Activated naive CD8-positive, alpha-beta T cell treated with anti-CD3 and anti-CD28 coated beads for 36 hours (primary cell): ENCODE measurements at regions not wholly inside any gene's neighbourhood (a gene's known extent, or its start where the extent isn't known, plus 50 kb on each side); places are given as distances from the start of the nearest gene placed in this dataset.
"Not testable (repeated sequence)": the region's sequence is repeated elsewhere in the genome, so short reads cannot be mapped to it uniquely, and the experiment has no call there.

Source experiments
- DNase-seq: peaks from one replicate; pipeline ENCODE4 v3.0.0; 2021
- H3K27ac Mint-ChIP-seq: one replicate; pipeline ENCODE4 v1.8.0; 2022; ENCODE audit warnings: mild to moderate bottlenecking, moderate library complexity, mixed read lengths
- H3K27me3 Mint-ChIP-seq: one replicate; pipeline ENCODE4 v1.8.0; 2022; ENCODE audit warnings: mild to moderate bottlenecking, mixed read lengths
- H3K36me3 Mint-ChIP-seq: one replicate; pipeline ENCODE4 v1.8.0; 2021; ENCODE audit warnings: mild to moderate bottlenecking, mixed read lengths
- H3K4me1 Mint-ChIP-seq: one replicate; pipeline ENCODE4 v1.8.0; 2021; ENCODE audit warnings: mixed read lengths
- H3K4me3 Mint-ChIP-seq: one replicate; pipeline ENCODE4 v1.8.0; 2022; ENCODE audit warnings: mild to moderate bottlenecking, moderate library complexity, mixed read lengths
- H3K9me3 Mint-ChIP-seq: one replicate; pipeline ENCODE4 v1.8.0; 2022; ENCODE audit warnings: mixed read lengths

- H3K27me3 Mint-ChIP-seq: peaks cover 4% of the 10 kb centered on the region
Observed at GRCh38 chr18:9047715-9048114, 54.8 kb upstream of the NDUFV2 start.

GRCh38 chr18:9048236-9048635, 54.3 kb upstream of the NDUFV2 start:
- H3K27me3 Mint-ChIP-seq: peaks cover 4% of the 10 kb centered on the region
- H3K4me3 Mint-ChIP-seq: no peak overlapping the region
- peaks cover 14% of the 10 kb centered on the region for H3K9me3 Mint-ChIP-seq
- no peak for DNase-seq
- peaks cover 5% of the 10 kb centered on the region for H3K36me3 Mint-ChIP-seq
- H3K27ac Mint-ChIP-seq: no peak overlapping the region
- H3K4me1 Mint-ChIP-seq: peaks cover 13% of the 10 kb centered on the region

More at GRCh38 chr18:9047715-9048114, 54.8 kb upstream of the NDUFV2 start:
- Mint-ChIP-seq H3K4me3 (no peak overlapping the region), H3K27ac (no peak overlapping the region), H3K36me3 (peaks cover 5% of the 10 kb centered on the region), H3K9me3 (peaks cover 10% of the 10 kb centered on the region), H3K4me1 (peaks cover 13% of the 10 kb centered on the region)
- no peak for DNase-seq

- Mint-ChIP-seq H3K27ac (no peak overlapping the region), H3K4me3 (no peak overlapping the region), H3K4me1 (peaks cover 13% of the 10 kb centered on the region), H3K9me3 (peaks cover 14% of the 10 kb centered on the region), H3K27me3 (peaks cover 4% of the 10 kb centered on the region), H3K36me3 (peaks cover 5% of the 10 kb centered on the region)
- no peak for DNase-seq
Observed at GRCh38 chr18:9048808-9049494, 53.5 kb upstream of the NDUFV2 start.

- peaks cover 4% of the 10 kb centered on the region for H3K27me3 Mint-ChIP-seq
- no peak for DNase-seq
- no peak overlapping the region for H3K27ac Mint-ChIP-seq
- H3K4me1 Mint-ChIP-seq: peaks cover 13% of the 10 kb centered on the region
- no peak overlapping the region for H3K4me3 Mint-ChIP-seq
- H3K9me3 Mint-ChIP-seq: peaks cover 14% of the 10 kb centered on the region
- peaks cover 5% of the 10 kb centered on the region for H3K36me3 Mint-ChIP-seq
Observed at GRCh38 chr18:9049495-9049809, 53.0 kb upstream of the NDUFV2 start.

- not testable (repeated sequence) for H3K4me3 Mint-ChIP-seq, H3K27ac Mint-ChIP-seq, H3K36me3 Mint-ChIP-seq, DNase-seq, H3K27me3 Mint-ChIP-seq
- Mint-ChIP-seq H3K9me3 (peaks cover 14% of the 10 kb centered on the region), H3K4me1 (peaks cover 21% of the 10 kb centered on the region)
Observed at GRCh38 chr18:9050628-9051284, 51.7 kb upstream of the NDUFV2 start.
